ENCODE measurements at regions not wholly inside any gene's neighbourhood (a gene's known extent, or its start where the extent isn't known, plus 50 kb on each side); places are given as distances from the start of the nearest gene placed in this dataset.

DNA sequence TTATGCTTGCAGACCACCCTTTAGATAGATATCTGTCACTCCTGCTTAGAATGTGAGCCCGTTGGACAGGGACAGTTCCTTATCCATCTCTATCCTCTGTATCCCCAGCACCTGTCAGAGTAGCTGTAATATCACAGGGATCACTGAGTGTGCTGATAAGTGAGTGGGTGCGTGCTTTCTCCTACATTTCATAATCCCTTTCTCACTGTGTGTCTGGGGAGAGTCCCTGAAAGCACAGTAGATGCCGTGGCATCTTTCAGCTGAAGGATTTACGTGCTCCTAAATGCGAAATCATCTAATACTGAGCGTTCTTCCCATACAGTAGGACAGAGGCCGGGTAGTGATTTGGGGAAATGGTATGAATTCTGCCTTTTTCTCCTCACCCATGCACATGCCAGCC lies 198.9 kb upstream of the SASH1 start:
- TF ChIP-seq, protein P1, sequence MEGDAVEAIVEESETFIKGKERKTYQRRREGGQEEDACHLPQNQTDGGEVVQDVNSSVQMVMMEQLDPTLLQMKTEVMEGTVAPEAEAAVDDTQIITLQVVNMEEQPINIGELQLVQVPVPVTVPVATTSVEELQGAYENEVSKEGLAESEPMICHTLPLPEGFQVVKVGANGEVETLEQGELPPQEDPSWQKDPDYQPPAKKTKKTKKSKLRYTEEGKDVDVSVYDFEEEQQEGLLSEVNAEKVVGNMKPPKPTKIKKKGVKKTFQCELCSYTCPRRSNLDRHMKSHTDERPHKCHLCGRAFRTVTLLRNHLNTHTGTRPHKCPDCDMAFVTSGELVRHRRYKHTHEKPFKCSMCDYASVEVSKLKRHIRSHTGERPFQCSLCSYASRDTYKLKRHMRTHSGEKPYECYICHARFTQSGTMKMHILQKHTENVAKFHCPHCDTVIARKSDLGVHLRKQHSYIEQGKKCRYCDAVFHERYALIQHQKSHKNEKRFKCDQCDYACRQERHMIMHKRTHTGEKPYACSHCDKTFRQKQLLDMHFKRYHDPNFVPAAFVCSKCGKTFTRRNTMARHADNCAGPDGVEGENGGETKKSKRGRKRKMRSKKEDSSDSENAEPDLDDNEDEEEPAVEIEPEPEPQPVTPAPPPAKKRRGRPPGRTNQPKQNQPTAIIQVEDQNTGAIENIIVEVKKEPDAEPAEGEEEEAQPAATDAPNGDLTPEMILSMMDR (IDR thresholded peaks at IDR 0.05; ENCODE audit: insufficient read depth, low read length, poor library complexity, severe bottlenecking): no peak
- Histone ChIP-seq H3K36me3 (ENCODE audit: control insufficient read depth, insufficient read depth, low read length) (no peaks in the 10 kb centered on the region), H3K4me3 (replicated peaks; ENCODE audit: low read depth, low read length) (no peak overlapping the region), H3K27me3 (replicated peaks; ENCODE audit: control insufficient read depth, insufficient read depth, low read length) (no peaks in the 10 kb centered on the region)
- no peak for DNase-seq (ENCODE audit: extremely low read depth, insufficient read length)

- no peak for DNase-seq (ENCODE audit: extremely low read depth, insufficient read length)
- Histone ChIP-seq H3K36me3 (ENCODE audit: control insufficient read depth, insufficient read depth, low read length) (no peaks in the 10 kb centered on the region), H3K27me3 (replicated peaks; ENCODE audit: control insufficient read depth, insufficient read depth, low read length) (no peaks in the 10 kb centered on the region), H3K4me3 (replicated peaks; ENCODE audit: low read depth, low read length) (no peak overlapping the region)
- TF ChIP-seq, protein P1 (IDR thresholded peaks at IDR 0.05; ENCODE audit: insufficient read depth, low read length, poor library complexity, severe bottlenecking): peak; percentile 89
Measured at GRCh38 chr6:148144917-148145521, 197.6 kb upstream of the SASH1 start.

DNA sequence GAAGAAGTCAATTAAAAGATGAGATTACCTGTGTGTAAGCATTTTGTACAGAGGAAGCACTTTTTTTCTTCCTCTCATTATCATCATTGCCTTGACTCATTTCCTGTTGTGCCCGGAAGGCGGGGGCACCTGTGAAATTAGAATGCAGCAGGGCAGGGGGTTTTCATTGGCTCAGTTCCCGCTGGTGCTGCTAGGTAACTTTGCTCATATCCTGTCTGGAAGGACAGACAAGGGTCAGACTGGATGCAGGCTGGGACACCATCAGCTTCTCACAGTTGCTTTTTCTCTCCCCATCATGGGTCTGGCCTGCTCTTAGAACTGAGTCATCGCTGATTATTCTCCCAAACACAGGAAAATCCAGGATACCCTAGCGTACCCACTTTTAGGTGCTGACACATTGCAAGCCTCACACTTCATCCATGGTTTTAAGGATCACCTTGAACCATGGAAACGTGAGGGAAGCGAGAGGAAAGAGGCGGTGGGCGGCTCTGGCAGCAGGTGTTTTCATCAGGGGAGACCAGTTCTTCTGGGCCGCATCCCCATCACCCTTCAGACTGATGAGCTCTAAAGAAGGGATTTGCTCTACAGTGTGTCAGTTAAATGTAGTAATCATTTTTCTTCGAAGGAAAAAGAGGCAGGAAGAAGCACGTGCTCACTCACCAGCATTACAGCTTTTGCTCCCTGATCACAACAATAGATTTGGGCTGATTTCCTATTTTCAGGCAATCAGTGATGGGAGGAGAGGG lies 195.7 kb upstream of the SASH1 start:
- no peak for DNase-seq (ENCODE audit: extremely low read depth, insufficient read length)
- H3K27me3 ChIP-seq (replicated peaks; ENCODE audit: control insufficient read depth, insufficient read depth, low read length): no peaks in the 10 kb centered on the region
- TF ChIP-seq, protein P1 (IDR thresholded peaks at IDR 0.05; ENCODE audit: insufficient read depth, low read length, poor library complexity, severe bottlenecking): no peak
- no peak overlapping the region for H3K4me3 ChIP-seq (replicated peaks; ENCODE audit: low read depth, low read length)
- no peaks in the 10 kb centered on the region for H3K36me3 ChIP-seq (ENCODE audit: control insufficient read depth, insufficient read depth, low read length)

DNA sequence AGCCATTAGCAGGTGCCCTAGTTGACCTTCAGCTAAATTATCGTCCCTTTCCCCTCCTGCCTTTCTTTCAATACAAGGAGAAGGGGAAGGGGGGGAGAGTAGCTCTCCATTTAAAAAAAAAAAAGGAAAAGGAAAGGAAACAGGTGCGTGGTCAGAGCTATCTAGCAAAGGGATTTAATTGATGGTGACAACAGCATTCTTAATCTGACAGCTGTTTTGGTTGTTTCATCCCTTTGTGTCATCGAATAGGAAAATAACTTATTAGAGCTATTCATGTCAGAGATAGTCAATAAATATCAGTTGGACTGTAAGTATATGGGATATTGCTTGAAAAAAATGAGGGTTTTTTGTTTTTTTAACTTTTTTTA lies 195.2 kb upstream of the SASH1 start:
- no peak for DNase-seq (ENCODE audit: extremely low read depth, insufficient read length)
- TF ChIP-seq, protein P1 (IDR thresholded peaks at IDR 0.05; ENCODE audit: insufficient read depth, low read length, poor library complexity, severe bottlenecking): no peak
- no peak overlapping the region for H3K4me3 ChIP-seq (replicated peaks; ENCODE audit: low read depth, low read length)
- no peaks in the 10 kb centered on the region for H3K27me3 ChIP-seq (replicated peaks; ENCODE audit: control insufficient read depth, insufficient read depth, low read length)
- H3K36me3 ChIP-seq (ENCODE audit: control insufficient read depth, insufficient read depth, low read length): no peaks in the 10 kb centered on the region

DNA sequence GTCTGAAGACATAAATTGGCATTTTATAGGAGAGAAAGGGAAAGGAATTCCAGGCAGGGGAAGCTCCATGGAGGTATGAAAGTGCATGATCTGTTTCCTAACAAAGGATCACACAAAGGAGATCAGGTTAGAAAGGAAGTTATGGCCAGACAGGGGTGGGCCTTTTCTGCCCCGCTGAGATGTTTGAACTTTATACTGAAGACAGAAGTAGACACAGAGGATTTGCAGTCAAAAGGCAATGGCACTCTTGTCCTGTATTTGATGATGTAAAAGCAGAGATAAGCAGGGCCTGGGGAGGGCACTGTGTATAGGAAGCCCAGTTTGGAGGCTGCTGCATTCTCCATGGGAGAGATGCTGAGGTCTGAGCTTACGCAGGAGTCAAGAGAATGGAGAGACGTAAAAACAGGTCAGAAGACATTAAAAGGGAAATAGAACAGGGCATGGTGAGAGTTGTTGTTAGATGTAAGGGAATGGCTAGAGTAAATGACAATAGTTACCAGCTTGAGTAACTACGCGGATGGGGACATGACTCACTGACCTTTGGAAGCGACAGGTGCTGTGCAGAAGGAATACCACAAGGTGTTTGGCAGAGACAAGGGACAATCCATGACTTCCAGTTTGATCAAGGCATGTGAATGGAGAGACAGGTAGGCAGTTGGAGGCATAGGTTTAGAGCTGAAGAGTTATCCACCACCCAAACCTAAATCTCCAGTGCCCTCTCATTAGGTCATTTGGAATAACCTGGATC lies 190.6 kb upstream of the SASH1 start:
- TF ChIP-seq, protein P1 (IDR thresholded peaks at IDR 0.05; ENCODE audit: insufficient read depth, low read length, poor library complexity, severe bottlenecking): no peak
- Histone ChIP-seq H3K36me3 (ENCODE audit: control insufficient read depth, insufficient read depth, low read length) (no peaks in the 10 kb centered on the region), H3K4me3 (replicated peaks; ENCODE audit: low read depth, low read length) (no peak overlapping the region), H3K27me3 (replicated peaks; ENCODE audit: control insufficient read depth, insufficient read depth, low read length) (no peaks in the 10 kb centered on the region)
- DNase-seq (ENCODE audit: extremely low read depth, insufficient read length): no peak

Data from GM06990 (cell line).